PFSK-1 (cell line): ENCODE measurements at regions not wholly inside any gene's neighbourhood (a gene's known extent, or its start where the extent isn't known, plus 50 kb on each side); places are given as distances from the start of the nearest gene placed in this dataset.

ENCODE experiments used
- FOXP2 ChIP-seq: optimal IDR thresholded peaks from 2 replicates; pipeline ENCODE3; 2011; ENCODE audit warnings: borderline replicate concordance, control low read depth, inconsistent platforms; ENCODE audit not compliant: insufficient read depth; ENCODE audit errors: extremely low read length, extremely low read depth
- POLR2AphosphoS5 ChIP-seq: IDR thresholded peaks from 2 replicates; pipeline ENCODE4 v1.6.1; 2012; ENCODE audit warnings: low read depth, mild to moderate bottlenecking, control low read depth, low read length, moderate library complexity
- SIN3A ChIP-seq: IDR thresholded peaks from 2 replicates; pipeline ENCODE4 v1.6.1; 2012; ENCODE audit warnings: mild to moderate bottlenecking, low read length, moderate library complexity, borderline replicate concordance; ENCODE audit not compliant: insufficient read depth
- TAF1 ChIP-seq: IDR thresholded peaks from 2 replicates; pipeline ENCODE4 v1.6.1; 2012; ENCODE audit warnings: low read length, control low read depth, borderline replicate concordance; ENCODE audit not compliant: insufficient read depth
- TF ChIP-seq, protein P1 (sequence below), 2 experiments: IDR thresholded peaks; 2 replicates each; pipeline versions ENCODE4 v1.6.1 to v1.8.0; 2011 to 2012; ENCODE audit warnings: low read depth in 2 of 2, low read length in 2 of 2, control low read depth in 1 of 2, inconsistent platforms in 1 of 2, mild to moderate bottlenecking in 1 of 2, moderate library complexity in 1 of 2; ENCODE audit not compliant: insufficient read depth in 1 of 2

DNA sequence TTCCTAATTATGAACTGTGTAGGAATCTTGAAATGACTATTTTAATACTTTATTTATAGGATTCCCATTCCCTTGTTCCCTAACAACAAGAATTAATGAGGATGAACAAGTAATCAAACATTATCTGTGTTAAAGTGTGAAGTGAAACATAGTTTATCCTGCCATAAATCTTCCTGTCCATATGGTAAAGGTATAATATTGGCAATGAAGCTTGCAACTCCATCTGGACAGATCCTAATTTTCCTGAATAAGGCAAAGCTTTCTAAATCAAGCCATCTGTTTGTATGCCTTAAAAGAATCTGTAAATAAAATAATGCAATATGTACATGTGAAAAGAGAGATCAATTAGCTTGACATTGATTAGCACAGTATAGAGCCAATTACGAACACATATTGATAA is 529.0 kb downstream of the ANKRD7 start:
- no peak for TF ChIP-seq FOXP2
- TF ChIP-seq TAF1: no peak
- TF ChIP-seq POLR2AphosphoS5: no peak
- TF ChIP-seq, protein P1, sequence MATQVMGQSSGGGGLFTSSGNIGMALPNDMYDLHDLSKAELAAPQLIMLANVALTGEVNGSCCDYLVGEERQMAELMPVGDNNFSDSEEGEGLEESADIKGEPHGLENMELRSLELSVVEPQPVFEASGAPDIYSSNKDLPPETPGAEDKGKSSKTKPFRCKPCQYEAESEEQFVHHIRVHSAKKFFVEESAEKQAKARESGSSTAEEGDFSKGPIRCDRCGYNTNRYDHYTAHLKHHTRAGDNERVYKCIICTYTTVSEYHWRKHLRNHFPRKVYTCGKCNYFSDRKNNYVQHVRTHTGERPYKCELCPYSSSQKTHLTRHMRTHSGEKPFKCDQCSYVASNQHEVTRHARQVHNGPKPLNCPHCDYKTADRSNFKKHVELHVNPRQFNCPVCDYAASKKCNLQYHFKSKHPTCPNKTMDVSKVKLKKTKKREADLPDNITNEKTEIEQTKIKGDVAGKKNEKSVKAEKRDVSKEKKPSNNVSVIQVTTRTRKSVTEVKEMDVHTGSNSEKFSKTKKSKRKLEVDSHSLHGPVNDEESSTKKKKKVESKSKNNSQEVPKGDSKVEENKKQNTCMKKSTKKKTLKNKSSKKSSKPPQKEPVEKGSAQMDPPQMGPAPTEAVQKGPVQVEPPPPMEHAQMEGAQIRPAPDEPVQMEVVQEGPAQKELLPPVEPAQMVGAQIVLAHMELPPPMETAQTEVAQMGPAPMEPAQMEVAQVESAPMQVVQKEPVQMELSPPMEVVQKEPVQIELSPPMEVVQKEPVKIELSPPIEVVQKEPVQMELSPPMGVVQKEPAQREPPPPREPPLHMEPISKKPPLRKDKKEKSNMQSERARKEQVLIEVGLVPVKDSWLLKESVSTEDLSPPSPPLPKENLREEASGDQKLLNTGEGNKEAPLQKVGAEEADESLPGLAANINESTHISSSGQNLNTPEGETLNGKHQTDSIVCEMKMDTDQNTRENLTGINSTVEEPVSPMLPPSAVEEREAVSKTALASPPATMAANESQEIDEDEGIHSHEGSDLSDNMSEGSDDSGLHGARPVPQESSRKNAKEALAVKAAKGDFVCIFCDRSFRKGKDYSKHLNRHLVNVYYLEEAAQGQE (IDR thresholded peaks at IDR 0.05; ENCODE audit: insufficient read depth in 1 of 2, low read depth in 2 of 2, low read length in 2 of 2): no peak
- TF ChIP-seq SIN3A: no peak

DNA sequence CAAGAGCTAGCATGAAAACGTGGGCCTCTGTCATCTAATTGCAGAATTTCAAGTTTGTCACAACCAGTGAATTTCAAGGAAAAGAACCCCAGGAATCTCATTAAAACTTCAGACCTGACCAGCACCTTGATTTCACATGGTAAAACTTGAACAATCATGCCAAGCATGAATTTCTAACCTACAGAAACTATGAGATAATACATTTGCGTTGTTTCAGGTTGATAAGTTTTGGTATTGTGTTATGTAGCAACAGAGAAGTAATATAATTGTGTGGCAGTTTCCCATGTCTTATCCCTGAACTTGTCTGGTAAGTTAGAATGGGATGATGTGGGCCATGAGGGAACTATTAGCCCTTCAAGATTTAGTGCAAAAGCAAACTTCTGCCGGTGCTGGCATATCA is 530.1 kb downstream of the ANKRD7 start:
- TF ChIP-seq POLR2AphosphoS5 (no peak), FOXP2 (no peak), SIN3A (no peak), TAF1 (no peak)
- TF ChIP-seq, protein P1 (IDR thresholded peaks at IDR 0.05; ENCODE audit: insufficient read depth in 1 of 2, low read depth in 2 of 2, low read length in 2 of 2): no peak

DNA sequence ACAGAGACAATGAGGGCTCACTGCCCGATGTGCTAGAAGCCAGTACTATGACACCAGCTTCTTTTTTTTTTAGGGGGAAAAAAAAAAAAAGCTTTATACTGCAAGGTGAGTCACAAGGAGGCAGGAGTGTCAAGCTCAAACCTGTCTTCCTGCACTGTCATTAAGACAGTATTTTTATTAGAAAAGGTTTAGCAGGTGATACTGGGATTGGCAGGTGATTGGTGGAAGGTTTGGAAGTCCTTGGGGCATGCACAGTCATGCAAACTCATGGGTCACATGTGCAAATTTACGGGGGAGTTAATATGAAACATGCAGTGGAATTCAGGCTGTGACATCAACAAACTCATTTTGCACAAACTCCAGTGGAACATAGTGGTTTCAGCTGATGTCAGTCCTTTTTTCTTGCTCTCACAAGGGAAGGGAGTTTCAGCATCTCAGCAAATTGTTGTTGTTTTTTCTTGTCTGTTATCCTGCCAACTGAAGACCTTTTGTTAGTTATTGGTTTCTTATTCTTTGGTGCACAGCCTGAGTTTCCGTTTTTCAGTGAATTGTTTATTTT is 530.6 kb downstream of the ANKRD7 start:
- no peak for TF ChIP-seq TAF1
- TF ChIP-seq POLR2AphosphoS5: no peak
- no peak for TF ChIP-seq SIN3A
- TF ChIP-seq, protein P1 (IDR thresholded peaks at IDR 0.05; ENCODE audit: insufficient read depth in 1 of 2, low read depth in 2 of 2, low read length in 2 of 2): no peak

DNA sequence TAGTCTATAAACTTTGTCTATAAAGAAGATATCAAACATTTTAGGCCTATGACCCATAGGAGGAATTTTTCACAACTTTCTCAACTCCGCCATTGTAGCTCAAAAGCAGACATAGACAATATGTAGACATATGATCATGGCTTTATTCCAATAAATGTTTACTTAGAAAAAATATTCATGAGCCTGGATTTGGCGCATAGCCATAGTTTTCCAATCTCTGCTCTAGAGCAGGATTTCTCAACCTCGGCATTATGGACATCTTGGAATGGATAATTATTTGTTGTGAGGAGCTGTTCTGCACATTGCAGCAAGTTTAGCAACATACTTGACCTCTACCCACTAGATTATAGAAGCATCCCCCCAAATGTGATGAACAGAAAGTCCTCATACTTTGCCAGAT is 532.6 kb downstream of the ANKRD7 start:
- TF ChIP-seq SIN3A (no peak), FOXP2 (no peak), TAF1 (no peak), POLR2AphosphoS5 (no peak)
- TF ChIP-seq, protein P1 (IDR thresholded peaks at IDR 0.05; ENCODE audit: insufficient read depth in 1 of 2, low read depth in 2 of 2, low read length in 2 of 2): no peak

DNA sequence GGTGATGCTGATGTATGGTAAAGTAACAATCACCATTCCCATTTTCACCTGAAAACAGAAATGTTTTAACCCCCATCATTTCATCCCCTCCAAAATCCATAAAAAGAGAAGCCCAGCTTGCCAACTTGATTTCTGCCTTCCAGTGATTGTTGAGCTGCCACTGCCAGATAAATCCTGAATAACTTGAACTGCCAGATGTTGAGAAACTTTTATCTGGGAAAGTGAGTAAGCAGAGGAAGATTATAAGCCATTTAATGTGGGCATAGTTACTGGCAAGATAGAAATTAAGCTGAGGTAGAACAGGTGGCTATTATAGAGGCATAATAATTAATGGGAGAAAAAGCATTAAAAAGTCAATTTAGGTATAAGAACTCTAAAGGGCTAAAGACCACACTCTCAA is 534.1 kb downstream of the ANKRD7 start:
- TF ChIP-seq TAF1 (no peak), SIN3A (no peak), POLR2AphosphoS5 (no peak), FOXP2 (no peak)
- TF ChIP-seq, protein P1 (IDR thresholded peaks at IDR 0.05; ENCODE audit: insufficient read depth in 1 of 2, low read depth in 2 of 2, low read length in 2 of 2): no peak
